Karpas-422 (cell line): ENCODE measurements at regions not wholly inside any gene's neighbourhood (a gene's known extent, or its start where the extent isn't known, plus 50 kb on each side); places are given as distances from the start of the nearest gene placed in this dataset.
"Not testable (repeated sequence)": the region's sequence is repeated elsewhere in the genome, so short reads cannot be mapped to it uniquely, and the experiment has no call there.

Experiments used
- DNase-seq: peaks from one replicate; pipeline ENCODE4 v3.0.0-alpha.2; 2015
- H2AFZ ChIP-seq: fragments of 200-600 bp; sonication (generic); 2 replicates; pipeline ENCODE4 v1.6.1; 2014; ENCODE audit warnings: antibody characterized with exemption, low read length, mixed read lengths
- H3K27ac ChIP-seq: fragments of 200-600 bp; sonication (generic); 2 replicates; pipeline ENCODE4 v1.5.1; 2014; ENCODE audit warnings: mild to moderate bottlenecking, low read length, moderate library complexity
- H3K27me3 ChIP-seq: fragments of 200-600 bp; sonication (generic); 2 replicates; pipeline ENCODE4 v1.6.1; 2014; ENCODE audit warnings: low read length, mixed read lengths
- H3K36me3 ChIP-seq: fragments of 200-600 bp; sonication (generic); 2 replicates; pipeline ENCODE4 v1.6.1; 2014; ENCODE audit warnings: low read length, mixed read lengths; ENCODE audit not compliant: insufficient read depth
- H3K4me1 ChIP-seq: fragments of 200-600 bp; sonication (generic); 2 replicates; pipeline ENCODE4 v1.6.1; 2014; ENCODE audit warnings: mild to moderate bottlenecking, low read length, mixed read lengths
- H3K4me2 ChIP-seq: fragments of 200-600 bp; sonication (generic); 2 replicates; pipeline ENCODE4 v1.6.1; 2014; ENCODE audit warnings: low read length, low read depth, mild to moderate bottlenecking; ENCODE audit not compliant: poor library complexity, severe bottlenecking
- H3K4me3 ChIP-seq: fragments of 200-600 bp; sonication (generic); 2 replicates; pipeline ENCODE4 v1.5.1; 2014; ENCODE audit warnings: mild to moderate bottlenecking, antibody characterized with exemption, low read length, mixed read lengths
- H3K79me2 ChIP-seq: fragments of 200-600 bp; sonication (generic); 2 replicates; pipeline ENCODE4 v1.6.1; 2014; ENCODE audit warnings: mild to moderate bottlenecking, low read length, mixed read lengths
- H3K9ac ChIP-seq: fragments of 200-600 bp; sonication (generic); 2 replicates; pipeline ENCODE4 v1.6.0; 2014; ENCODE audit warnings: low read length
- H3K9me2 ChIP-seq: fragments of 200-600 bp; sonication (generic), shearing (Covaris generic); replicated peaks from 2 replicates; pipeline ENCODE4 v1.6.0; 2014; ENCODE audit warnings: mild to moderate bottlenecking, low read length, moderate library complexity; ENCODE audit not compliant: insufficient read depth
- H3K9me3 ChIP-seq: fragments of 300-700, 200-600 bp; sonication (generic); 2 replicates; pipeline ENCODE4 v1.6.1; 2014; ENCODE audit warnings: low read length, mixed read lengths
- H4K20me1 ChIP-seq: fragments of 200-600 bp; sonication (generic); 2 replicates; pipeline ENCODE4 v1.6.1; 2014; ENCODE audit warnings: mild to moderate bottlenecking, antibody characterized with exemption, low read length, low read depth; ENCODE audit not compliant: insufficient read depth

DNA sequence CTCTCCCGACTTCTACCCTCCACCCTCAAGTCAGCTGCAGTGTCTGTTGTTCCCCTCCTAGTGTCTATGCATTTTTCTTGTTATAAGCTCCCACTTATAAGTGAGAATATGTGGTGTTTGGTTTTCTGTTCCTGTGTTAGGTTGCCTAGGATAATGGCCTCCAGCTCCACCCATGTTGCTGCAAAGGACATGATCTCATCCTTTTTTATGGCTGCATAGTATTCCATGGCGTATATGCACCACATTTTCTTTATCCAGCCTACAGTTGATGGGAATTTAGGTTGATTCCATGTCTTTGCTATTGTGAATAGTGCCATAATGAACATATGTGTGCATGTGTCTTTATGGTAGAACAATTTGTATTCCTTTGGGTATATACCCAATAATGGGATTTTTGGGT is 80.7 kb downstream of the SPTSSA start:
- H2AFZ ChIP-seq, H4K20me1 ChIP-seq, H3K9me2 ChIP-seq, H3K4me3 ChIP-seq, H3K27ac ChIP-seq, H3K4me2 ChIP-seq, H3K36me3 ChIP-seq, H3K27me3 ChIP-seq, H3K9me3 ChIP-seq, H3K79me2 ChIP-seq, H3K9ac ChIP-seq, H3K4me1 ChIP-seq: not testable (repeated sequence)
- DNase-seq: peak; percentile 6

DNA sequence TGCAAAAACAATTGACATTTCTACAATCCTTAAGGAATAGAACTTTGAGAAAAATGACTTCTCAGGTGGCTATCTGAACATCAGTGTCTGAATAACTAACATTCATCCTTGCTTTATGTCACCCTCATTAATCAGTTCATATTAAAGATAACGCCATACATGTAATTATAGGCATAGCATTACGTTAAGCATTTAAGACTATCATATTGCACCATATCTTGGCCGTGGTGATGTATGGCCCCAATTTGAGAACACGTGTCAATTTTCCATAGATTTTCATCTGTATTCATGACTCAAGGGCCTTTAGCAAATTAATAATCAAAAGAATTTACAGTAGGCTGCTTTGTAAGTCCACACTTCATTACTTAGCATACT is 81.6 kb downstream of the SPTSSA start:
- Histone ChIP-seq H2AFZ (no peak overlapping the region), H3K9me2 (no peaks in the 10 kb centered on the region), H3K4me3 (no peak overlapping the region), H3K4me1 (no peaks in the 10 kb centered on the region), H3K9ac (no peak overlapping the region), H3K27me3 (no peaks in the 10 kb centered on the region), H3K27ac (no peak overlapping the region), H3K36me3 (no peaks in the 10 kb centered on the region), H3K79me2 (no peaks in the 10 kb centered on the region), H3K4me2 (no peak overlapping the region), H3K9me3 (no peaks in the 10 kb centered on the region), H4K20me1 (no peaks in the 10 kb centered on the region)
- peak; percentile 36 for DNase-seq

DNA sequence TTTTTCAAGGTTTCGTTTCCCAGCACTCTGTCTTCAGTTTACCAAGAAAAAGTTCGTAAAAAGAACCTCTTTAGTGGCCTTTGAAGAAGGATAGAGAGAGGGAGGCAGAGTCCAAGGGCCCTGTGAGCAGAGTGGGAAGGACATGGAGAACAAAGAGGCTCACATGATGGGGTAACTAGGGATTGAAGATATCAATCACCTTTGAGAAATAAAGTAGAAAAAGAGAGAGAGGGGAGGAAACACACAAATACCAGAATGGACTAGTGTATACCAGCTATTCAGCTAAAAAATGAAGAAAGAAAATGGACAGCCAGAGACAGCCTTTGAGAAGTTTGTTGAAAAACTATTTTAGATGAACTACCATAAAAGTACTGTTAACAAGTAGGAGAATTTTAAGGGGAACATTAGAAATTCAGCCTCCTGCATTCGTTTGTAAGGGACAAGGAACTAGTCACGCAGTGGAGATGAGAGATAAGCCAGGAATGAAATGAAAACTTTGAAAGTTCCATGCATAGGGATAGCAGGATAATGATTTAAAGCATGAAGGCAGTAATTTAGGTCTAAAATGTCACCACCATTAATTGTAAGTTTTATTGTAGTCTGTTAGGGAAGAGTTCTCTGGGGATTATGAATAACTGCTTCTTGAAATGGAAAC is 82.1 kb downstream of the SPTSSA start:
- Histone ChIP-seq H3K9me3 (no peaks in the 10 kb centered on the region), H3K27ac (no peak overlapping the region), H3K4me3 (no peak overlapping the region), H3K36me3 (no peaks in the 10 kb centered on the region), H3K4me1 (no peaks in the 10 kb centered on the region), H3K9me2 (no peaks in the 10 kb centered on the region), H3K27me3 (no peaks in the 10 kb centered on the region), H4K20me1 (no peaks in the 10 kb centered on the region), H3K4me2 (no peak overlapping the region), H3K9ac (no peak overlapping the region), H2AFZ (no peak overlapping the region), H3K79me2 (no peaks in the 10 kb centered on the region)
- peak; percentile 35 for DNase-seq

DNA sequence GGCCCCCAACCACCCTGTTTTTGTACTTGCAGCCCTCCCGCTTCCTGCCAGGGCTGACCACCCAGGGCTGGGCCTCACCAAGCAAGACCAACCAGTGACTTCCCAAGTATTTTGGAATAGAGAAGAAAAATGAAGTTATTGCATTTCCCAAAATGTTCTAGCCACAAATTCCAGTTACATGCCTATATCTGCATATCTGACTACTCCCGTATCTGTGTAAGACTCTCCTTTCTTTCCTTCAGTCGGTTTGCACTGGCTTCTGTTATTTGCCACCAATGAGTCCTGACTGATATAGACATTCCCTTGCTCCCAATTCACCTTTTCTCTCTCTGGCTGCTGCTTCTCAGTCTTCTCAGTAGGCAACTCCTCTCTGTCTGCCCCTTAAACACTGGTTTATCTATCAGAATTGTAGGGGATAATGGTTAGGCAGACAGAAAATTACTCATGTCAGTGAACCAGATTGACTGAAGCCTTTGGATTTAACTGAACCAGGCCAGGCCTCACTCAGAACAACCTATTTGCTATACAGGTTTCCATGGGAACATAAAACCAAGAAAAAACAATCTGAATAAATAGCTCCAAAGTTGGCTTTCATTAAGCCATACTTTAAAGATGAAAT is 85.3 kb downstream of the SPTSSA start:
- no peak overlapping the region for H3K4me2 ChIP-seq
- no peak overlapping the region for H2AFZ ChIP-seq
- no peaks in the 10 kb centered on the region for H4K20me1 ChIP-seq
- no peaks in the 10 kb centered on the region for H3K9me2 ChIP-seq
- H3K36me3 ChIP-seq: no peaks in the 10 kb centered on the region
- no peak overlapping the region for H3K9ac ChIP-seq
- no peak overlapping the region for H3K27ac ChIP-seq
- no peak overlapping the region for H3K4me3 ChIP-seq
- no peaks in the 10 kb centered on the region for H3K79me2 ChIP-seq
- DNase-seq: no peak
- no peaks in the 10 kb centered on the region for H3K27me3 ChIP-seq
- no peaks in the 10 kb centered on the region for H3K9me3 ChIP-seq
- no peaks in the 10 kb centered on the region for H3K4me1 ChIP-seq

DNA sequence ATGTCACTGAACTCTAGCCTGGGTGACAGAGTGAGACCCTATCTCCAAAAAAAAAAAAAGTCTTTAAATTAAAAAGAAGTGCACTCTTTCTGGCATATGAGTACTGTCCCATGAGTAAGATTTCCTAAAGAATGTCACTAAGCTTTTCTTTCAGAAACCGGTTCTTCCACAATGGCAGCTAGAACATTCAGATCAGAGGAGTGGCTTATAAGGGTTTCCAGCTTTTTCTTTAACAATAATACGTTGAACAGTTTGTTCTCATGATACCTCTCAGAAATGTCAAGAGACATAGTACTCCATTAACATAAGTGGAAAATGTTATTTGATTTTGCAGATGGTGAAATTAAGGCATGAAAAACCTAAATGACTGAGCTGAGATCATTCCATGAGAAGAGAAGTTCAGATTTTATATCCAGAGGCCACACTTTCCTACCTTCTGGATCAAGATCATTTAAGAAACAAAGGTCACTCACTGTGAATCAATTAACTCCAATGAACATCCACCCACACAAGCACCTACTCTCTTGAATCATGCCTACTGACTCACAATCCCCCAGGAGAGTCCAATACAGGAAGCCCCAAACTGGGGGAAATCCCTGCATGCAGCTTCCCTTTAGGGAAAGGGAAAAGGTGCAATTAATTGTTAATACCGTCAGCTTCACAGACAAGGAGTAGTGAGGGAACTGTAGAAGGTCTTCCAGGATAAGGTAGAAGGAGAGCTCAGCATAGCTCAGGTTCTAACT is 86.9 kb downstream of the SPTSSA start:
- Histone ChIP-seq H3K27ac (no peak overlapping the region), H3K79me2 (no peaks in the 10 kb centered on the region), H3K4me3 (no peak overlapping the region), H3K9me2 (no peaks in the 10 kb centered on the region), H3K9ac (no peak overlapping the region), H3K4me1 (no peaks in the 10 kb centered on the region), H3K4me2 (no peak overlapping the region), H3K27me3 (no peaks in the 10 kb centered on the region), H4K20me1 (no peaks in the 10 kb centered on the region), H3K36me3 (no peaks in the 10 kb centered on the region), H2AFZ (no peak overlapping the region), H3K9me3 (no peaks in the 10 kb centered on the region)
- no peak for DNase-seq

DNA sequence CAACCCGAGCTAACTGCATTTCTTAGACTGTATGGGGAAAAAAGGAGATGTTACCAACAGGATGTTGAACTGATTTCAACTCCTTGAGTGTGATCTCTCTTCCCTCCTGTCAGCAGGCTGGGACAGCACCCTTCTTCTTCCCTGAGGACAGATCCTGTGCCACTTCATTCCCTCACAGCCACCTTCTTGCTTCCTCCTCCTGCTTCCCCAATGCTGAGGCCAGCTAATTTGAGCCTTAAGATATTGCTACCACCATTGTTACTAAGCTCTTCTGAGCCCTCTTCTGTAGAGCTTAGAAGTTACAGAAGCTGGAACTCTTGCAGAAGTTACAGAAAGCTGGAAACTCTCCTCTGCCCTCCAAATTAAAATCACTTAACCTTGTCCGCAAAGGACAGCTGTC is 88.8 kb downstream of the SPTSSA start:
- H3K79me2 ChIP-seq: no peaks in the 10 kb centered on the region
- no peak for DNase-seq
- H3K9me3 ChIP-seq: no peaks in the 10 kb centered on the region
- no peaks in the 10 kb centered on the region for H3K9me2 ChIP-seq
- no peak overlapping the region for H3K27ac ChIP-seq
- no peak overlapping the region for H2AFZ ChIP-seq
- H3K4me2 ChIP-seq: no peak overlapping the region
- H3K4me1 ChIP-seq: no peaks in the 10 kb centered on the region
- H3K4me3 ChIP-seq: no peak overlapping the region
- no peaks in the 10 kb centered on the region for H4K20me1 ChIP-seq
- no peak overlapping the region for H3K9ac ChIP-seq
- no peaks in the 10 kb centered on the region for H3K27me3 ChIP-seq
- H3K36me3 ChIP-seq: no peaks in the 10 kb centered on the region

DNA sequence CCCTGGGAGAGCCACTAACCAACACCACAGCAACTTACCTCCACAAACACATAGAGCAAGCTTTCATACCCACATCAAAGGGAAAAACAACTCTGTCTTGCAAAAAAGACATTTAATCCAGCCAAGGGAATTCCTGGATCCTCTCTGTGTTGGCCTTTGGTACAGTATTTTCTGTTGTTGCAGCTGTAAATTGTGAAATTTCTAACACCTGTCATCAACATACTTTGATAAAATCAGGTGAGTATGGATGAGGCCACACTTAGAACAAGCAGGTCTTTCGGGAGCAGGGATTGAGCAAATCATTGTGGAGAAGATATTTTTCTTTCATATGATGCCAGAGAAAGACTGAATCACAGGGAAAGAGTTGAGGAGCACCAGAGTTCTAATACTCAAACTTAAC is 89.3 kb downstream of the SPTSSA start:
- Histone ChIP-seq H3K79me2 (no peaks in the 10 kb centered on the region), H4K20me1 (no peaks in the 10 kb centered on the region), H3K9me2 (no peaks in the 10 kb centered on the region), H3K4me3 (no peak overlapping the region), H3K27me3 (no peaks in the 10 kb centered on the region), H3K4me1 (no peaks in the 10 kb centered on the region), H3K27ac (no peak overlapping the region), H2AFZ (no peak overlapping the region), H3K9ac (no peak overlapping the region), H3K9me3 (no peaks in the 10 kb centered on the region), H3K4me2 (no peak overlapping the region), H3K36me3 (no peaks in the 10 kb centered on the region)
- no peak for DNase-seq

DNA sequence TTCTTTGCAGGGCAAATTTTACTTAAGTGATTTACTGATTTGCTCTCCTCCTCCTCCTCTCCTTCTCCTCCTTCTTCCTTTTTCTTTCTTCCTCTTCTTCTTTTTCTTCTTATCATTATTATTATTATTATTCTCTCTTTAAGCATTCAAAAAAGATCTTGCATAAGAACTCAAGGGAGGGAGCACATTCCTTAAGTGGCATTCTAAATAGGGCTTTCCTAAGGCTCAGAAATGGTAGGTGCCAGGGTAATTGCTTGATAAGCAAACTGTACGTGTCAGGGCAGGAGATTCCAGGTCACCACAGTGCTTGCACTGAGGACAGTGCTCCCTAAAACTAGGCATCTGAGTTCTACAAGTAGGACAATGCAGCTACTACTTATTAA is 92.4 kb downstream of the SPTSSA start:
- Histone ChIP-seq H3K9me2 (no peaks in the 10 kb centered on the region), H2AFZ (no peak overlapping the region), H3K4me3 (no peak overlapping the region), H3K4me2 (no peak overlapping the region), H3K36me3 (no peaks in the 10 kb centered on the region), H3K9me3 (no peaks in the 10 kb centered on the region), H3K9ac (no peak overlapping the region), H3K27me3 (no peaks in the 10 kb centered on the region), H3K4me1 (no peaks in the 10 kb centered on the region), H3K27ac (no peak overlapping the region), H4K20me1 (no peaks in the 10 kb centered on the region), H3K79me2 (no peaks in the 10 kb centered on the region)
- DNase-seq: no peak
